OCI-M1 (cell line): ENCODE measurements at regions not wholly inside any gene's neighbourhood (a gene's known extent, or its start where the extent isn't known, plus 50 kb on each side); places are given as distances from the start of the nearest gene placed in this dataset.
"Not testable (repeated sequence)": the region's sequence is repeated elsewhere in the genome, so short reads cannot be mapped to it uniquely, and the experiment has no call there.

Source experiments
- DNase-seq: peaks from one replicate; lab custom pipeline; 2025; lab: John Stamatoyannopoulos, UW

DNA sequence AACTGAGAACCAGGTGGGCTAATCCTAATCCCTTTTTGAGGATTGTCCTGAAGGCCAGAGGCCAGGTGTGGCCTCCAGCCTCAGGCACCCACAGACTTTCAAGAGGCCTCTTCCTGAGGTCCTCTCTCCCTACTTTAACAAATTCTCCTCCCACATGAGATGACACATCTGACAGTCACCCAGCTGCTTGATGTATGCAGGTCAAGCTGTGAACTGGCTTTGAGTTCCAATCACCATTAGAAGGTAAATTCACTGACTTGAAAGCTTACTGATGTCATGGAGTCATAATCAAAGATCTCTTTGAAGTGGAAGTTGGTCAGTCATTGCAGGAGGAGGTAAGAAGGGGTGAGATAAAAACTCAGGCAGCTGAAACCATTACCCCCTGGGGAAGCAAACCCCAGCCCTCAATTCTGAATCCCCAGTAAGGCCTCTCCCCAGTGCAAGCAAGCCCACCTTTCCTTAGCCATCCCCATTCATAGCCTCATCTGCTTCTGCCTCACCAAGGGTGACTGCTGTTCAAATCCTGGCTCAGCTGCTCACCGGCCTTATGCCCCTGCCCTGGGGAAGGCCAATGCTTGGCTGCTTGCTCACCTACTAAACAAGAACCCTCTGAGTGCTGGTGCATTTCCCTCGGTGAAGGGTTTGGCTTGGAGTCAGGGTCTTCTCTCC is 196.3 kb downstream of the BCL2L11 start:
- DNase-seq: not testable (repeated sequence)

DNA sequence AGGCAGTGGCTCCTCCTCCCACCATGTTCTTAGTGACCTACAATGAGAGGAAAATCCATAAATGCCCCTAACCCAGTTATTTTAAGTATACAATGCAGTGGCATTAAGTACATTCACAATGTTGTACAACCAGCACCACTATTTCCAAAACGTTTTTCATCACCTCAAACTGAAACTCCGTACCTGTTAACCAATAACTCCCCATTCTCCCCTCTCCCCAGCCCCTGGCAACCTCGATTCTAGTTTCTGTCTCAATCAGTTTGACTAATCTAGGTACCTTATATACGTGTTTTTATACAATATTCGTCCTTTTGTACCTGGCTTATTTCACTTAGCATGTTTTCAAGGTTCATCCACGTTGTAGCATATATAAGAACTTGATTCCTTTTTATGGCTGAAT is 198.8 kb downstream of the BCL2L11 start:
- not testable (repeated sequence) for DNase-seq

DNA sequence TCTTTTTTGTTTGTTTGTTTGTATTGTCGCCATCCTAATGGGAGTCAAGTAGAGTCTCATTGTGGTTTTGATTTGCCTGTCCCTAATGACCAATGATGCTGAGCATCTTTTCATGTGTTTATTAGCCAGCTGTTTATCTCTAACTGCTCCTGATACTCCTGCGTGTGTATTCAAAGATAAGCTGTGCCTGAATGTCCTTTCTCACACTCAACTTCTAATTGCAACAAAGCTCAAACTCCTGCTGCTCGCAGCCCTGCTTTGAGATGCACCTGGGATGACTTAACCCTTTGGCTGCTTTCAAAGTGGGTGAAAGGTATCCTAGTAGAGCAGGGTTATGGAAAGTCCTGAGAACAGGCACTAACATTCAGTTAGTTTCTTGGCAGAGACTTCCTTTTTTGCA is 199.6 kb downstream of the BCL2L11 start:
- not testable (repeated sequence) for DNase-seq

DNA sequence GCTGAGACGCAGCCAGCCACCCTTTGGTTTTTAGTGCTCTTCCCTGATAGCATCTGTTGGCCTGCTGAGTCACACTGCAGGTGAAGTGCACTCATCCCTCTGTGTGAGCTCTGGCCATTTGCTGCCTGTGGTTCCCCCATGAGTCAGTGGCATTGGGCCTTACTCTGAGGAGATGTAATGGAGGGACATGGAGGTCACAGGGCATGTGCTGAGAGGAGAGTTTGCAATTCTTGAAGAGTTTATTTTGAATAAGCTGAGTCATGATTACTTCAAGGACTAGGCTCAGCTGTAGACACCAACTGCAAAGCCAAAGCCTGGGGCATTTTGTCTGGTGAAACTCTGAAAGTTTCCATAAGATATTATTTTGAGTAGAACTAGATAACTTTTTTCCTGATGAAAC is 200.3 kb downstream of the BCL2L11 start:
- DNase-seq: not testable (repeated sequence)

DNA sequence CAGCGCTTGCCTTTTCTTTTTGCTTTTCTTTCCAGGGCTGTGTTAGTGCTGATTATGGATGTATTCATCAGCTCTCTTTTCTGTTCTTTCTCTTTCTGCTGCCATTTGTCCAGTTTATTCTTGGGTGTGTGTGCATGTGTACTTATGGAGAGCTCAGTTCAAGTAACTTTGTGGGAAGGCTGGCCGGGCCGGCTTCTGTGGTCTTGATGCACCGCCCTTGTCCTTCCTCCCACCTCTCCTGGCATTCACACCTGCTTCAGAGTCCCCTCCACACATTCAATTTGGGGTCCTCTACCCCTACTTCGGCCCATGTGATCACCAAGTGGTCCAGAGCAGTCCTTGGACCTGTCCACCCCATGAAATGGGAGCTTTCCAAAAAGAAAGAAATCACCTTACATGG is 202.7 kb downstream of the BCL2L11 start:
- not testable (repeated sequence) for DNase-seq

DNA sequence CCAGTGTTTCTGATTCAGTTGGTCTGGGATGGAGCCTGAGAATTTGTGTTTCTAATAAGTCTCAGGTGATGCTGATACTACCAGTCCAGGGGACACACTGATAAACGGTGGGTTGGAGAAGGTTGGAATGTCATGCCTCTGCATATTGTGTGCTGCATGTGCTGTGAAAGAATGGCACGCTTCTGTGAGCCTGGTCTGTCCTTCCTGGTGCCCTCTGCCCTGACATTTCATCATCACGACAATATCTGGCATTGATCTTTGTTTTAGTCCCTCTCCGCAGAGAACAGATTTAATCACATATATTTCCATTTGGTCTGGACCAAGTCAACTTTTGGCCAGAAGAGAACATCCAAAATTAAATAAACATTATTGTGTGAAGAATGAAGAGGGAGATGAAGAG is 207.0 kb downstream of the BCL2L11 start:
- not testable (repeated sequence) for DNase-seq

DNA sequence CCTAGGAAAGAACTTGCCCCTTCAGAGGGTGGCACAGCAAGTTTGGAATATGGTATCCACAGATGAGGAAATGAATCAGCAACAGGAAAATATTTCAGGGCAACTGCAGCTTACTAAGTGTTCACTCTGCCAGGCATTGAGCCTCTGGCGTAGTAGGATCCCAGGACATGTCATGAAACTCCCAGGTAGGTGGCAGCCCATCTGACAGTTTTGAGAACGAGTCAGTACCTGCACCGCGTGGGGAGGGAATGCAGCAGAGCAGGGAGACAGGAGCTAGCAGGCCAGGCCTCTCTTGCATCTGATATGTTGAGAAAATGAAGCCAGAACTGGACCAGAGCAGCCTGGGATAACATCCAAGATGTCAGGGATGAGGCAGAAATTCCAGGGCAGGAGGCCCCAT is 208.6 kb downstream of the BCL2L11 start:
- DNase-seq: not testable (repeated sequence)

DNA sequence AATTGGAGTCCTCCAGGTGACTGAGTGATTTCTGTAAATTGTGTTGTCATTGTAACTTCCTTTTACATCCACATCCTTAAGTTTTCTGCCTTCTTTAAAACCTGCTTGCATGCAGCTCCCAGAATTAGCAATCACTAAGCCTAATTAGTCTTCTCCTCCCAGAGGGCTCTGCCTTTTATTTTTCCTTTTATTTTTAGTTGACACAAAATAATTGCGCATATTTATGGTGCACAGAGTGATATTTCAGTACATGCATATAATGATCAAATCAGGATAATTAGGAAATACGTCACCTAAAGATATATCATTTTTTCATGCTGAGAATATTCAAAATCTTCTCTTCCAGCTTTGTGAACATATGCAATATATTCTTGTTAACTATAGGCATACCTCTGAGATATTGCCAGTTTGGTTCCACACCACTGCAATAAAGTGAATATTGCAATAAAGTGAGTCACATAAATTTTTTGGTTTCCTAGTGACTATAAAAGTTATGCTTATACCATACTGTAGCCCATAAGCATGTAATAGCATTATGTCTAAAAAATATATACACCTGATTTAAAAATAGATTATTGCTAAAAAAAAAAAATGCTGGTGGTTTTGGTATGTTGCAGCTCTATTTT is 210.5 kb downstream of the BCL2L11 start:
- DNase-seq: not testable (repeated sequence)

DNA sequence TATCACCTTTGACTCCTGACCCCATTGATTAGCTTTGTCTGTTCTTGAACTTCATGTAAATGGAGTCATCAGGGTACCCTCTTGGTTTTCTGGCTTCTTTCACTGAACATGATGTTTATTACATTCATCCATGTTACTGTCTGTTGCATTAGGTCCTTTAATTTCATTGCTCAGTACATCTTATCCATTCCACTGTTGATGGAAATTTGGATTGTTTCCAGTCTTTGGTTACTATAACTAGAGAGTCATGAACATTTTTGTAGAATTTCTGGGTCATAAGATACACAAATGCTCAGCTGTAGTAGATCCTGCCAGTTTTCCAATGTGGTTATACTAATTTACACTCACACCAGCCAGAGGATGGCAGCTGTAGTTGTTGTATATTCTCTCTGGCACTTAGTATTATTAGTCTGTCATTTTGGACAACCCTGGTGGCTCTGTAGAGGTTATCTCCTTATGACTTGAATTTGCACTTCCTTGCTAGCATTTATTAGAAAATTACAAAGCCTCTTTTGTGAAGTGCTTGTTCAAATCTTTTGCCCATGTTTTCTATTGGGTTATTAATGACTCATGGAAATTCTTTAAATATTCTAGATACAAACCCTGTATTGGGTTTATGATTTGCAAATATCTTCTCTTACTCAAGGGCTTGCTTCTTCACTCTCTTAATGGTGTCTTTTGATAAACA is 214.7 kb downstream of the BCL2L11 start:
- DNase-seq: not testable (repeated sequence)

DNA sequence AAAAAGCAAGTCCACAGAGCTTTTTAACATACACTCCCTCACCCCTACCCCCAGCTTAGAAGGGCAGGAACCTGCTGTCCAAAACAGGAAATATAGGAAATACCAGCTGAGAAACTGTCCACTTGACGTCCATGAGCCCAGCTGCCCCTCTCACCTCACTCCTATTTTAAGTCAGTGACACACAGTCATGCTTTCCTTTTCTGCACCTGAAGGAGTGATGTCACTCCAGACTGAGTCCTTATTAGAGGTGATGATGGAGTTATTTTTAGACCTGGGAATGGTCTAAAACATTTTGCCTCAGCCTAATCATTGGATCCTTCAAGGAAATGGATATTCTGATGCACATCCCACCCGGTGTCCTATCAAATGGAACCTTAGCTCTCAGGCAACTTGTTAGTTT is 217.8 kb downstream of the BCL2L11 start:
- DNase-seq: not testable (repeated sequence)

DNA sequence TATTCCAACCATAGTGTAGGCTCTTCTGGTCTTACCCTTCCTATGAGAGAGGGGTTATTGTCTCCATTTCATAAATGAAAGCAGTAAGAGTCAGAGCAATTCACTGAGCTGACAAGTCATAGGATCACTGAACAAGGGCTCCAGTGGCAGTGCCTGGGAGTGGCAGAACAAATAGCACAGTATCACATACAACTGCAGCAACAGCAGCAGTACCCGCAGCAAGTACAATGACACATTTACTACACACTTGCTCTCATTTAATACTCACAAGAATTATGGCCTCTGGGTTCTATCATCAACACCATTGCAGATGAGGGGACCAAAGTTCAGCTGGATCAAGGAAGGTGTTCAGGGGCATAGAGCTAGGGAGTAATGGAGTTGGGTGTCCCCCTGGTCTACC is 218.8 kb downstream of the BCL2L11 start:
- DNase-seq: not testable (repeated sequence)

DNA sequence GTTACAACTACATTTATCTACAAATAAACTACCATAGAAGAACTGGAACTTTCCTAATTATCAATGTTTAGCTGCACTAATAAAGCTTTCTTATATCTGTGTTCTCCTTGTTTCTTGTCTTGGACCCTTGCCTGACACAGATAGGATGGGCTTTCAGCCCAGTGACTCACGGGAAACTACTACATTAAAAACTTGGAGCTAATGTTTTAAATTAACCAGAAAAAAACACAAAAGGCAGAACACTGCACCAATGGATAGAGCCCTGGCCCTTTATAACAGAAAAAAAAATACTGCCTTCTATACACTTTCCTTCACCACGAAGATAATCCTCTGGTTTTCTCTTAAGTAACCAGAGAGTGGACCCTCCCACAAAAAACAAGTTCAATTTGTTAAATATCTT is 223.9 kb downstream of the BCL2L11 start:
- DNase-seq: not testable (repeated sequence)

DNA sequence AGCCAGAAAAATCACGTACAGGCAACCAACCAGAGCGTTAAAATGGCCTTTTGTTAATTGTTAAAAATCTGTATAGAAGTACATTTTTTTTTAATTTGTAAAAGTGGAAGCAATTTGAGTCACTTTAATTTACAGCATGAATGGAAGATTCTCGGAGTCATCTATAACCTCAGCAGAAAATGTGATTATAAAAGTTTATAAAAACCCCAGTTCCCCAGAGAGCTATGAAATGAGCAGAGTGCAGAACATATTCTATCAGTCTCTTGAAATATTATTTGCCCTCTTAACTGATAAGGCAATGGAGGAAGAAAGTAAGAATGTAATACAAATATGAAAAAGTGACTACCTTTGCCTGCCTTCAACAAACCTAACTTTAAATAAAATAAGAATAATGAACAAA is 224.7 kb downstream of the BCL2L11 start:
- DNase-seq: not testable (repeated sequence)

DNA sequence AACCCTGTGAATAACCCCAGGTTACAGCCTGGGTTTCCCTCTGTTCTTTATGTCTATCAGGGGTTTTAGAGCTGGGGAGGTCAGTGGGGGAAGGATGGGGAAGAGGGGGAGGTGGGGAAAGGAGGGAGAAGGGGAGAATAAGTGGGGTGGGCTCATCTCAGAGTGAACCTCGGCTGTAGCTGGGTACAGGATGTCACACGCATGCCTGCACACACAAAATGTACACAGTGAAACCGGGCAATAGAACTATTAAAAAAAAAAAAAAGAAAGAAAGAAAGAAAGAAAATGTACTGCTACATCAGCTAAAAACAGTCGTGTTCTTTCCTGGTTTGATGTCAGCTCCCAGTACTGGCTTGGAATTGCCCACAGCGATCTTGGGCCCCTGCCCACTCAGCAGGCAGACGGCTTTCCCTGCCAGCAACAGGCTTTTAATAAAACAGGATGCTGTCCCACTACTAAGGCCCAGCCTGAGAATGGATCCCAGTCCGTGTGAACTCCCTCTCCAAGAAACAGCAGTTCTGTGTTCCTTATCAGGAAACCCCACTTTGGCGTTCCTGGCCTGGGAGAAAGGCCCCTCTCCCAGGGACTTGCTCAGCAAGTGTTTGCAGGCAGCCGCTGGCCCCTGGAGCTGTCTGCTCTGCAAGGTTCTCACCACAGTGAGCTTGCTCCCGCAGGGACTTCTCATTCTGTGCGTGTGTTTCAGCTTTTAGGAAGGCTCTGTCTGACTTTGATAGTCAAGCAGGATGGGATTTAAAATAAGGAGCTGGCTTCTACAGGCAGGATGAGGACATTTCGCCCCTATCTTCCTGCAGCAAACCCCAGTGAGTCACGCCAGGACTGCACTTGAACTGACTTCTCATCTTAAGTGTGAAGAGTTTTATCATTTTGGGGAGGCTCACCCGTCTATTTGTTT is 225.6 kb downstream of the BCL2L11 start:
- DNase-seq: not testable (repeated sequence)

DNA sequence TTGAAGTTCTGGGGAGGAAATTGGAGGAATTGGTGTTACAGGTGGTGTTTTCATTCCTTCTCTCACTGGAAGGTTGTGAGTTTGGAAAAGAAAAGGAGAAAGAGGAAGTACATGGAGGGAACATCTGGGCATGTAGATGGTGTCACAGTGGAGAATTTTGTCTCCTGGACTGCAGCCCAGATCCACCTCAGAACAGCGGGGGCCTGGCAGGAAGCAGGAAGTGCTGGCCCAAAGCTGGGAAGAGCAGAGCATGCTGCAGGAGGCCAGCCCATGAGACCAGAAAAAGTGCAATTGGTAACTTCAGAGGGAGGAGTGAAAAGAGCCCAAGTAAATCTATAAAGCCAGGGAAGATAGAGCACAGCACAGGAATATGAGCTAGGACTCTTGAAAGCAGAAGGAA is 227.0 kb downstream of the BCL2L11 start:
- not testable (repeated sequence) for DNase-seq

DNA sequence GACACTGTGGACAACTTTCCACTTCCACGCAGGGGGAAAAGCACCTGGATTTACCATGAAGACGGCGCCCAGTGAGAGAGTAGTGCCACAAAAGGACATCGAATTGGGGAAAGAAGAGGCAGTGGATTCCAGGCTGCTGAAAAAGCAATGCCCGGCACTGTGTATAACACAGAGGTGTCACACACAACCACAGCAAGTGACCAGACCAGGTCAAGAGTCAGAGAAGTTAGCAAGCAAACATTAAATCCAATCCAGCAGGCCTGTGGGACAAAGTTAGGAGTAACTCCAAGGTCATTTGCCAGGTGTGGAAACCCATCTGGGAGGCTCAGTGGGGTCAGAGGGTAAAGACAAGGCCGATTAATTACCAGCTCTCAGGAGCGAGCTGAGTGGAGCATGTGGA is 227.6 kb downstream of the BCL2L11 start:
- not testable (repeated sequence) for DNase-seq

DNA sequence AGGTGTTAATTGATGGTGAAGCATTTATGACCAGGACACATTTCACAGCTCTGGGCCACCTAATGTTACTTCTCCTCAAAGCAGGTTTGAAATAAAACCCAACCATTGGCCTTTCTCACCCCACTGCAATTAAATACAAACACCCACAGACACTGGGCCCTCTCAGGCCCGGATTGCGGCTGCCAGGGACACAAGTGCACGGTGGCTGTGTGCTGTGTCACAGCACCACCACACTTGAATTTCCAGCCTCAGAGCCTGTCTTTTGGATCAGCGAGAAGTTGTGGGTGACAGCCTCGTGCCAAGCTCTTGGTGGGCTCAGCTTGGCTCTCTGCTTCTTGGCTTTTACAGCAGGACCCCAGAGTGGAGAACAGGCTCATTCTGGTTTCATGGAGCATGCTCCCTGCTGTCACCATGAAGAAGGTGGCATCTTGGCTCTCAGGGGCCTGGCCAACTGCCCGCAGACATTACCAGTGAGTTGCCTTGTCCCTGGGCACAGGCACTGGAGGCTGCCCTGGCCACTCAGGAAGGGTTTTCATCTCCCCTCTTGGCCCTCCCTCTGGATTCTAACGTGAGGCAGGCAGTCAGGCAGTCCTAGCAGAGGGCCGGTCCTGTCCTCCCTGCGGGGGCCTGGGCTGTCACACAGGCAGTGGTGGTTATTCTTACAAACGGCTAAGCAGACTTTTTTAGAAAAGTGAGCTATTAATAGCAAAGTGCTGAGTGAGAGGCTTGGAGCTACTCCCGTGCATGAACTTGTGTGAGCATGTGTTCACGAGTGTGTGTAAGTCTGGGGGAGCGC is 234.5 kb downstream of the BCL2L11 start:
- not testable (repeated sequence) for DNase-seq

DNA sequence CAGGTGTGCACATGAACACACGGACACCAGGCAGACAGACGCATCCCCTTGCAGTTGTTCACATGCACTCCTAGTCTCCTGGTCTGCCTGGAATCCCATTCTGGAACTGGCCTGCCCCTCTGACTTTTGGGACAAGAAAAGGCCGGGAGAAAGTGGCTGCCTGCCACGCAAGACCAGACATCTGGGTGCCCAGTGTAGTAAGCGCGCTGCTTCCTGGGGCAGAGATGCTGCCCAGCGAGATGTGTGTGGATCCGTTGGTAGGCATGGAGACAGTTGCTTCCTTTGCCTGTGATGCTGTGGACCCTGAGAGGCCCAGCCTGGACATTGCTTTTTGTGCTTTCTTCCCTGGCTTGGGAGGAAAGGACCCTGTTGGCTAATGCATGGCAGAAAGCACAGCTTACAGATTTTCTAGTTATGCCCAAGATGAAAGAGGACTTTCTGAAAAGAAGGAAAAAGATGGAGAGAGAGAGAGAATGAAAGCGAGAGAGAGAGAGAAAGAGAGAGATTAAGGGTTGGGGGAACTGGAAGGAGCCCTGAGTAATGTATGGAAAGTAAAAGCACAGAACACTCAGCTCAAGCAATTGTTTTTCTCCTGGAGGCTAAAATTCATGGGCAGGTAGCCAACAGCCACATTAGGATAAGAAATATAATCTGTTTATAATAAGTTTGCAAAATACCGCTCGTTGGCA is 235.3 kb downstream of the BCL2L11 start:
- DNase-seq: not testable (repeated sequence)

DNA sequence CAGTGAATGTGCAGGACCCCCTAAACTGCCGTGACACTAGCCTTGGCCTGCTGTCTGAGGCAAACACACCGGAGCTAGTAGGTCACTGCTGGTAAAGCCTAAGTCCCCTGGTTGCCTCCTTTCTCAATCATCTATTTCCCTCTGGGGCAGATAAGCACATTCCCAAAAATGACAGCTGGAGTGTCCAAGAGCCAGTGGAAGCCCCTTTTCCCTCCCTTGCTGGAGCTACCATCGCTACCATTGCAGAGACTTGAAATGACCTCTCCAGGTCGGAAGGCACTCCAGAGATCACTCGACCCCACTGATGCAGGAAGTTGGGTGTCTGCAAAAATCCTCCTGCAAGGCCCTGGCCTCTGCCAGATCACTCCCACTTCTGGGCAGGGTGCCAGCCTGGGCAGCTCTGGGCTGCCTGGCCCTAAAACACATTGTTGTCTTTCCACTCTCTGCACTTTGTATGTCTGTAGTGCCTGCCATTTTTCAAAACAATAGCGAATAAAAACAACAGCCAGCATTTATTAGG is 235.9 kb downstream of the BCL2L11 start:
- DNase-seq: not testable (repeated sequence)

DNA sequence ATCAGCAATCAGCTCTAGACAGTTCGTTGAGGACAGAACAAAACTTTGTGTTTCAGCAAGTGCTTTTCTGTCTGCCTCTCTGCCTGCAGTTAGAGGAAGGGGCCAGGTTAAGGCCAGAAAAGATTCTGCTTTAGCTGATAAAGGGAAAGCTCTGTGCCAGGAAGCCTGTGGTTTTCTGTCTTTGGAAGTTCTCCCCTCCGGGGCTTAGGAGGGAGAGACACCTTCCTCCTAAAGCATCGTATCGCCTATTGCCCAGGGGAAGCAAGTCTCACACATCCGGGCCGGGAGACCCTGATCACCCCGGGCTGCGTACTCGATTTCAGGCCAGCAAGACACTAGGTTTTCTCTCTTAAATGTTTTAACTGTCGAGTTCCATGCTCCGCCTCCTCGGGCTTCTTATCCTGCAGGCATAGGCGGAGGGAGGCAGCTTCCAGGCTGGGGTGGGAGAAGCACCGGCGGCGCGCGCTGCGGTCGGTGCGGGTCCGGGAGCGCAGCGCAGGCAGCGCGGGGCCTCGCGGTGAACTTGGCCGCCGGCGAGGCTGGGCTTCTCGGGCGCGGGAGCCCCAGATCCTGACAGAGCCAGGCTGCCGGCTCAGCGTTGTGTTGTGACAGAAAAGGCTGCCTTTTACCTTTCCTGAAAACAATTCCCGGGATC is 245.4 kb downstream of the BCL2L11 start:
- not testable (repeated sequence) for DNase-seq
